ENCODE measurements at regions not wholly inside any gene's neighbourhood (a gene's known extent, or its start where the extent isn't known, plus 50 kb on each side); places are given as distances from the start of the nearest gene placed in this dataset.
"Not testable (repeated sequence)": the region's sequence is repeated elsewhere in the genome, so short reads cannot be mapped to it uniquely, and the experiment has no call there.

DNA sequence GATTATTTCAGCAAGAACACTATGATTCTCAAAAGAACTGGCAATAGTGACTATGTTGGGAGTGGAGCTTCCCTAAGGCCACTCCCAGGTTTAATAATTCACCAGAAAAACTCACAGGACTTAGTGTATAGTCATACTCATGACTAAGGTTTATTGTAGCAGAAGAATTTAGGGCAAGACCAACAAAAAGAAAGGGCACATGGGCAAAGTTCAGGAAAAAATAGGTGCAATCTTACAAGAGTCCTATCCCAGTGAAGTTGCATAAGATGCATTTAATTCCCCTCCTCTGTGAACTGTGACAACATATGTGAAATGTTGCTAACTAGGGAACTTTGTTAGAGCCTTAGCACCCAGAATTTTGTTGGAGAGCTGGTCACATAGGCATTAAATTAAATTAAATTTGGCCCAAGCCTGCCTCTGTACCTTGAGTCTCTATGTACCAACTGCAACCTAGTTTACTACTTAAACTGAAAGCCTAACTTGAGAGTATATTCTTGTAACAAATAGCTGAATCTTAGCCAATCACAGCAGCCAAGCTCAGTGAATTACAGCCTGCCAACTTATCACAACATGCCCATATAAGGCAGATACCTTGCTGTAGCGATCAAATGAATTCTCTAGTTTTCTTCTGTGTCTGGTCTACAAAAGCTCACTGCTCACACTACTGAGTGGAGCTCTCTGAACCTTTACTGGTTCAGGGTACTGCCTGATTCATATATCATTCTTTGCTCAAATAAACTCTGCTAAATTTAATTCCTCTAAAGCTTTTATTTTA is 386.2 kb upstream of the ARHGEF26 start:
- DNase-seq (ENCODE audit: low spot score) (no peak), FAIRE-seq (no peak)

DNA sequence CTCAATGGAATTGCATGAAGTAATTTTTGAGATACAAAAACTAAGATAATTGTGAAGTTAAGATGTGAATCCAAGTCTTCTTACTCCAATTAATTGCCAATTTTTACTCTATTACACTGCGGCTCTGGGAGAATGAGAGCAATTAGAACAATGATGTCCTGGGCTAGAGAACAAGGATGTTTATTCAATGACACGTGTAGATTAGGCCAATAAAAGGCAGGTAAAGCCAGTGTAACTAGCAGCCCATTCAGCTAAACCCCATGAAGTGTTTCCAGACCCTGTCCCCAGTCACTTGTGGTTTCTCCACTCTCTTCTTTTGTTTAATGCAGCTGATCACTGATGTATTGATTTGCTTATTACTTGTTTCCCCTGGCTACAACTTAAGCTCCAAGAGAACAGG is 381.1 kb upstream of the ARHGEF26 start:
- DNase-seq (ENCODE audit: low spot score) (no peak), FAIRE-seq (no peak)

DNA sequence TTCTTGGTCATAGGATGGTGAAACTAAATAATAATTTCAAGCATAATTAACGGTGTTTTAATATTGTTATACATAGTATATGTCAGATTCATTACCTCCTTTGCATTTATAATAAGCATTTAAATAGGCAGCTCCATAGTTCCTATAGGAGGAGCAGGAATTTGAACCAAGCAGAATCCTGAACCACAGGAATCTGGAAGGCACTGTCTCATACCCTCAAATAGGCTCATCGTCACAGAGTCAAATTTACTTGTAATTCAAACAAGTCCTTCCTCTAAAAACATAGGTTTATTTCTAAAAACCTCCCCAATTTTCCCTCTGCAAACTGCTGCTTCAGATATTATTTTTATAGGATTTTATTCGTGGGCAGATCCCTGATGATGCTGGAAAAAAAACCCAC is 376.3 kb upstream of the ARHGEF26 start:
- no peak for FAIRE-seq
- no peak for DNase-seq (ENCODE audit: low spot score)

DNA sequence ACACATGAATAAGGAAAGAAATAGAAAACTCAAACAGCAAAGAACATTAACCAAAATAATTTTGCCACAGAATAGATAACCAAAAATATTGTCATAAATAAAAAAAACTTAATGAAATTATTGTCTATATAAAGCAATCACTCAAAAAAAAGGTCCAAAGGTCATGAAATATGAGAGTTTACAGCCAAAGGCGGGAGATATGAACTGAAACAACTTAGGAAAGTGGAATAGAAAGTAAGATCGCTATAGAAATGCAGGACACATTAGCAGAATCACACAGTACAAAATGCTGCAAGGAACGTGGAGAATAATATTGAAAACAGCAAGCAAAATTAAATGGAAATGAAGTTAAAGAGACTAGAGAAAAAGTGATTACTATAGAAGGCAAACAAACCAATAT is 375.0 kb upstream of the ARHGEF26 start:
- DNase-seq (ENCODE audit: low spot score): no peak
- FAIRE-seq: no peak

DNA sequence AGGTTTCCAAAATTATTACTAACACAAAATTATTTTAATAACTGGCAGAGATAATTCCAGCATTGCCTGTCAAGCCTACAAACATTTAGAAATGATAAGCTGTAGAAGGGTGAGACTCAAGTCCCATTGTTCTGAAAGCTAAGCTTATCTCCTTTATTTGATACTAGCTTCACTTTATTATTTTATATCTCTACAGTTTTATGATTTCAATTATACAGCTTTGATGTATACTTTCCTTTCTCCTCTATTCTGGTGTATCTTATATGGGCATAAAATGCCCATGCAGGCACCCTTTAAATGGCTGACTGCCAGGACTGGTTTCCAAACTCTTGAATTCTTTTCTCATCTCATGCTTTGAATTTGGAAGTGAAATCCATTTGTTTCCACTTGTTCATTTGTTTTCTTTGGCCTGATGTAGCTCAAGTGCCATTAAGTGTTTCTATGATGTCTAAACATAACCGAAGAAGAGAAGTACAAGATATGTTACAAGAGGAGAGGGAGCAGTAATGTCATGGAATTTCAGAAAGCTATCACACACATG is 372.1 kb upstream of the ARHGEF26 start:
- DNase-seq (ENCODE audit: low spot score) (no peak), FAIRE-seq (no peak)

DNA sequence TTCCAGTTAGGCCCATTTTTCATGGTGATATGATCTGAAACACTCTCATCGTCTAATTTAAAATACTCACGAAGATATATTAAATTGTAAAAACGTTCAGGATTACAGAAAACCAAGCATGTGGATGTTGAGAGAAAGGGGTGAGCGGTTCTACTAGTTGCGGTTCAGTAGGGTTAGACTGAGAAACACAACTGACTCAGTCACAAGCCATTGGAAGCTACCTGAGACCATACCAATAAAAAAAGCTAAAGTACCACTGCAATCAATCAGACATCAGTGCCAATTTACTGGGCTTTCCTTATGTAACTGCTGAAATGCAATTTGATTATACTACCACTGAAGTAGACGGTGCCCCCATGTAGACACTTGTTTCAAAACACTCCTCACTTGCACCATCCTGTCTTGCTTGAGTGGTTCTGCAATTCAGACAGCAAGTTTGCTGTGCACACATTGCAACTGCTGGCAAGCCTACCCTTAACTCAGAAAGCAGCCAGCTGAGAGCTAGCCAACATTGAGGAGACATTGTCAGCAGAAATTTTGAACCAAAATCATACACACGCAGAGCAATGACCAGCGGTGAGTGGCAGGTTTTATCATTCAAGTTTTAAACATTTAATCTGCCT is 368.7 kb upstream of the ARHGEF26 start:
- DNase-seq (ENCODE audit: low spot score) (no peak), FAIRE-seq (no peak)

DNA sequence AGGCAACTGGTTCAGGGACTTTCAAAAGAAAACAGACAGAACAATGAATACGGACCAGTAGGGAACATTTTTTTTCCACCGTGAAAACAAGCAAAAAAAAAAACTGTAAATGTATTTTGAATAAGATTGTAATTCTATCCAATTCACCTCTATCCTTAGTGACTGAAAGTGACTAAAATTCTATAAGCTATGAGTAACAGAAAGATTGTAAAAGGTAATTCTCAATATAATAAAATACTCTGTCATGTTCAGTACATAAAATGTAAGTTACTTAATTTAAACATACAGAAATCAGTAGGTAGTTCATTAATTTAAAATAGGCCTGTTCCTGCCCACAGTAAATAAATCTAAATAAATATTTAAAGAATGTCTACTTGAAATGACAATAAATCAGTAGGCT is 368.2 kb upstream of the ARHGEF26 start:
- FAIRE-seq (no peak), DNase-seq (ENCODE audit: low spot score) (no peak)

DNA sequence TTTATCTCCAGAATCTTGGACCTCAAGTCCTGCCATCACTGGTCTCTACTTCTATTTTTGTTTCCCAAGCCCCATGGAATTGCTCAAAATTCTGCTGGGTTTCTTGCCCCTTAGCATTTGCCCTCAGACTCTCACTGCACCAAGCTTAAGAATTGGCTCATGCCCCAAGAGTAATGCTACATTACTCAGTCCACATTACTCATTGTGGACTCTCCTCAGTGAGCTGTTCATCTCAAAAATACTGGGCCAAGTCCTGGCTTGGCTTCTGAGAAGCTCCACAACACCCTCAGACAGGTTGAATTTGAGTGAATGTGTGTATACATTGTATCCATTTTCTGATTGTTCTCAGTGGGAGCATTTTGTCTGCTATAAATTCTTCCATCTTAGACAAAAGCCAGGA is 364.4 kb upstream of the ARHGEF26 start:
- DNase-seq (ENCODE audit: low spot score) (no peak), FAIRE-seq (no peak)

DNA sequence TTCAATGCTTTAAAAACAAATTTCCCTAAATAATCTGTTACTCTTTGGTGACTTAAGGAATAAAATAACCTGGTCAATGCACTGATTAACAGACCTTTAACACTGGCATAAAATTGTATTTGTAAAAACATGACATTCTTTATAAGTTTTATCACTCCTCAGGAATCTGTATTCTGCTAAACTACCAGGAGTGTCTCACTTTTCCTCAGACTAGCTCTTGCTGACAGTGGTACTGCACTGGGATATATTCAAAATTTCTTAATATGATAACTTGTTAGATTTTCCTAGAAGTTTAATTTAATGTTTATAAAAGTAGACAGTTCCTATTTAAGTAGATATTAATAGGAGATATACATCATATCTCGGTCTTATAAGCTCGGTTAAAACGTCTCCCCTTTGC is 363.4 kb upstream of the ARHGEF26 start:
- no peak for FAIRE-seq
- no peak for DNase-seq (ENCODE audit: low spot score)

DNA sequence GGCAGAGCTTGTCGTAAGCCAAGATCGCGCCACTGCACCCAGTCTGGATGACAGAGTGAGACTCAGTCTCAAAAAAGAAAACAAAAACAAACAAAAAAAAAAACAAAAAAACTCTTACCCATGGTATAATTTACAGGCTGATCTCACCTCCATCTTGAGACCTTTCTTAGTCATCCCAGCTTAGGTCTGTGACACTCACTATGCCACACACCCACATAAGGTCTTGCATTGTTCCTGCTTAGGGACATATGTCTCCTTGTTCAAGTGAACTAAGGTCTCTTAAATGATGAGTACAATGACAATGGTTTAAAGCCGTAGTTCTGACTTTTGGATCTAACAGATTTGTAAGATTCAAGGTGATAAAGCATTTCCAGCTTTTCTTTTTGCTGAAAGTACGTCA is 360.2 kb upstream of the ARHGEF26 start:
- FAIRE-seq: no peak

DNA sequence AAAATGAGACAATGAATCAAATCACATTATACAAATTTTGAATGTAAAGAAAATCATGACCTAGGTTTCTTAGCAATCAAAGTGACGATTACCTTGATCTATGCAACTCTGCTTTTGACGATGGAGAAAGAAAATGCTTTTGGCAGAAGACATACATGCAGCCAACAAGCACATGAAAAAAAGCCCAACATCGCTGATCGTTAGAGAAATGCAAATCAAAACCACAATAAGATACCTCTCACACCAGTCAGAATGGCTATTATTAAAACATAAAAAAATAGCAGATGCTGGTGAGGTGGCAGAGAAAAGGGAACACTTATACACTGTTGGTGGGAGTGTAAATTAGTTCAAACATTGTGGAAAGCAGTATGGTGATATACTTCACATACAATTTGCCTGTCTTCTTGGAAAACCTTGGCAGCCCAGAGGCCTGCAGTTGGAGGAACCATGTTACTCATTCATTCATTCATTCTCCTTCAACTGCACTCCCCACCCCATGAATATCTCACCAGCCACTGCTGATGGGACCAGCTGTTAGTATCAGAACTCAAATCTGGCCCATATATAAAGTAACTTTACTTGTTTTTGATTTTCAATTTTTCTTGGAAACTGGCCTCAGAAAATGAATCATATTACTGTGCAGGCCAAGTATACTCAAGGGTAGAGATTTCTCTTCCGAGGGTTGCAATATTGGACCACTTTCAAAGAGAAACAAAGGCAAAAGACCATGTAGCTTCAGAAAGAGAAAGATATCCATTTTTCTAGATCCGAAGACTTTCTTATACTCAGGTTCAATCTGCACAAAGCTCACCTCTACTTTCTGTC is 358.6 kb upstream of the ARHGEF26 start:
- DNase-seq (ENCODE audit: low spot score): no peak
- FAIRE-seq: no peak

More for the DNA sequence above, 360.2 kb upstream of the ARHGEF26 start:
- DNase-seq (ENCODE audit: low spot score): no peak

DNA sequence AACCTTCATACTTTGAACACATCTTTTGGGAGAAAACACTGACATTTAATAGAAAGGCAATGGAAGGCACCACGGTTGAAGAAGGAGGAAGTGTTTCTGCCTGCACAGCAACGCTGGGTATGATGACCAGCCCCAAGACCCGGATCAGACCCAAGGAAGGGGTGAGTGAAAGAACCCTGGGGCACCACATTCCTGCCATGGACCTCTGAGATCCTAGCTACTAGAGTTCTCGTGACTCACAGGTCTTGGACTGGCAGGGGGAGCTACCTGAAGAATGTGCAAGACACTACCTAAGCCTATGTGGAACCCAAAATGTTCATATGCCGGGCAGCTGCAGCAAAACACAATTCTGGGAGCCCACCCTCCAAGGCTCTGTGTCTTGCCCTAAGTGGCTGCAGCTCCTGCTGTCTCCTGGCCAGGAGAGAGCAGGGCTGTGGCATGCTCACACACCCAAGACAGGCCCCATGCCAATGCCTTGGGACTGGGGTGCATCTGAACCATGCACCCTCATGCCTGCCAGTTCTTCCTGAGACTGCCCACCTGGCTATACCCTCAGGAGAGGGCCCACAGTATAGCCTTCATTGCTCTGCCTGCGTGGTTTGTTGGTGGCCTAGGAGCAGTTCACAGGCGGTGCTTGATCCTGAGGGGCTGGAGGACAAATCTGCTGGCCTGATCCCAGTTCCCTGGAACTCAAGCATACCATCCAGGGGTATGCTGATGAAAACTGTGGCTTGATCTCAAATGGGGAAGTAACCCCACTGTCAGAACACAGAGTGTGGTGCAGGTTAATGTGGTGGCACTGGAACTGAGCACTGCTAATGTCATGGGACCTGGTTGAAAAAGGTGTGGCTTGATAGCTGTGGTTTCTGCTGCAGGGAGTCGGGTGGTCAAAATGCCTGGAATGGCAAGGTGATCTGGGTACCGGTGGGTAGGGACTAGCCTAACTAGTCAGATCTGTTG is 353.3 kb upstream of the ARHGEF26 start:
- DNase-seq (ENCODE audit: low spot score) (no peak), FAIRE-seq (no peak)

DNA sequence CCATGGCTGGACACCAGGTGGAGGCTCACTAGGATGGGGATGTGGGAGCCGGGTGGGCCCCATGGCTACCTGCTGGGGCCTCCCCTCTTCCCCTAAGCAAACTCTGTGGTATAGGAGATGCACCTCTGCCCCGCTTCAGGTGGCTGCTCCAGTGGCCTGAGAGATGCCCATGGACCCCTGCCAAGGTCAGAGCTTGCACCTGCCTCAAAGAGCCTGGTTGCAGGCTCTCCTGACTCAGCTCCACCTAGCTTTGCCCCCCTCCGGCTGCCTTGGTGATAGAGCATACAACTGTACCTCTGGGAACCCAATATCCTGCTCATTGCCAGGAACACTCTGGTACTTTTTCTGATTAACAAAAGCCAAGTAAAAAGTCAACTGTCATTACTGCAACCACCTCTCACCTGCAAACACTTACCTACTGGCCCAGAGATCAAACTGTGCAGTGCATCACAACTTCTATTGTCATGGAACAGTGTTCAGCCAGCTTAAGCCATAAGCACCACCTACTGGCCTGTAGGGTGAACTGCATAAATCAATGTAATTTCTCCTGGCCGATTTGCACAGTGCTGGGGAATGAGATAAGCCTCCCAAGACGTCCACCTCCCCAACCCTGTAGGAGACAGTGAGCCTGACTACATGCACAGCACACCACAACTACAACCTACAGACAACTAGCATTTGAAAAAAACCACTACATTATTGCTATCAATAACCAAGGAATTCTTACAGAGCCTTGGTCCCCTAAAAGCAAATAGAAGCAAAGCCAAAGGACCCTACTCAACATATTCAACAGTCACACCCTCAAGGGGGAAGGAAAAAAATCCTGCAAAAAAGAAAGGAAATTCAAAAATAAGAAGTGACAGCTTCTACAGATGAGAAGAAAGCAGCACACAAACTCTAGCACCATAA is 352.4 kb upstream of the ARHGEF26 start:
- peak; percentile 32 for DNase-seq (ENCODE audit: low spot score)

DNA sequence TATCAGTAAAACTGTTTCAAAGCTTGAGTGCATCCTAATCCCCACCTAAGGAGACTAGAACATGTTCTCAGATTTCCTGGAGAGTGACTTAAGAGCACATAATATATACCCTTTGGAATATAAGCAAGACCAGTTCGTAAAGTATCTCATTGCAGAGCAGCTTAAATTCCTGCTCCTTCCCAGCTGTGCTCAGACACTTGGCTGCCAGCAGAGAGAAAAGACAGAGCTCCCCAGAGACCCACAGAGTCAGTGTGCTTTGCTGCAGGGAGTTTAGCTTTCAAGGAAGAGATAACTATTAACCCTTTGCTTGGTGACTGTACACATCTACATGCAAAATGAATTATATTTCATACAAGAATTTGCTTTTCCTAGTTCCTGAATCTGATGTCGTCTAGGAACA is 338.1 kb upstream of the ARHGEF26 start:
- DNase-seq (ENCODE audit: low spot score) (no peak), FAIRE-seq (no peak)

More for the DNA sequence above, 352.4 kb upstream of the ARHGEF26 start:
- no peak for FAIRE-seq

DNA sequence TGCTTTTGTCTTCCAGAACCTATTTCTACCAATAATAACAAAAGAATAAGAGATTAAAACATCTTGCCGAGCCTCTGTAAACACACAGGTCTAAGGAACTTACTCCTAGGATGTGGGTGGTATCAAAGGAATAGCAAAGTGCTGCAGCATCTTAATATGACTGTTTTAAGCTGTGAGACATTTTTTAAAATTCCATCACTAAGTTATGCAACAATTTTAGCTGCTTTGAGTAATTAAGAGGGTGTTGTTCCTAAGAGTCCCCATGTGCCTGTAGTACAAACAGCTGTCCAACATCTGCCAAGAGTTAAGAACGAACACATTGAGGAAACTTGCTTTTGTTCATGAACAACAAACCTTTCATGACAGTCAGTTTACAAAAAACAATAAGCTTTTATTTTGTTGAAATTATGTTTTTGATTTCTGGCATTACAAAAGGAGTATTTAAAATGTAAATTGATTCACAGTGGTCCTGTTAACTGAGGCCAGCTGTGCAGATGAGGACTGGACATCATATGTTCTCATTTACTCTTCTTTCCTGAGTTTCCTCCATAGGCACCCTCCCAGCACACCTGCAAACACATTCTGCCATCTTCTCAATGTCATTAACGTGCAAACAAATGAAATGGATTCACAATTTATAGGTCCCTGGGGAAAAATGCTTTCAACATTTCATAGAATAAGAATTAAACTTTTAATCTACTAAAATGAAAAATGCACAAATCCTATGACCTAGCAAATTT is 337.3 kb upstream of the ARHGEF26 start:
- FAIRE-seq: no peak
- no peak for DNase-seq (ENCODE audit: low spot score)

DNA sequence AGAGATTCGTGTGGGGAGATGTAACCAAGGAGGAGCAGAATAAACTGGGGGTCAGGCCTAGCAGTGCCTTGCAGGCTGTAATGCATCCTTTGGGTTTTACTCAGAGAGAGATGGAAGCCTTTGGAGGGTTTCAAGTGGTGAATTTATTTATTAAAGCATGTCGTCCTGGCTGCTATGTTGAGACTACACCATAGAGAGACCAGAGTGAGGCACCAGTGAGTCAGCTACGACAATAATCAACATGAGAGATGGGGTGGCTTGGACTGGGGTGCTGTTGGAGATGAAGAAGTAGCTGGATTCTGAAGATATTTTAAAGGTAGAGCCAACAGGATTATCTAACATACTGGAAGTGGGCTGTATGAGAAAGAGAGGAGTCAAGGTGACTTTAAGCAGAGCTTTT is 335.3 kb upstream of the ARHGEF26 start:
- FAIRE-seq (no peak), DNase-seq (ENCODE audit: low spot score) (no peak)

DNA sequence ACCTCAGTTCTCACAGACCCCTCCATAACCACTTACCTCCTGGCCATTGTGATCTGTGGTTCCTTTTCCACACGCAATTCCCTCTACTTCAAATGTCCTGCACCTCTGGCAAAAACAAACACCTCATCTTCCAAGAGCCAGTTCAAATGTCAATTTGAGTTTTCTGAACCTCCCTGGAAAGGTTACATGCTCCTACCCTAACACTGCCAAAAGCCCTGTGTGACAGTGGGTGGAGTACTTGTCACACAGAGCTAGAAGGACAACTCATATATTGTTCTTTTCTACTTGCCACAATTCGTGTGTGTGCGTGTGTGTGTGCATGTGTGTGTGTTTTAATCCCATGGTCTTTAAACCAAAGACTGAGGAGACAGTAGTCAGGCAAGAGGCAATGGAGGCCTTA is 331.8 kb upstream of the ARHGEF26 start:
- FAIRE-seq (no peak), DNase-seq (ENCODE audit: low spot score) (no peak)

DNA sequence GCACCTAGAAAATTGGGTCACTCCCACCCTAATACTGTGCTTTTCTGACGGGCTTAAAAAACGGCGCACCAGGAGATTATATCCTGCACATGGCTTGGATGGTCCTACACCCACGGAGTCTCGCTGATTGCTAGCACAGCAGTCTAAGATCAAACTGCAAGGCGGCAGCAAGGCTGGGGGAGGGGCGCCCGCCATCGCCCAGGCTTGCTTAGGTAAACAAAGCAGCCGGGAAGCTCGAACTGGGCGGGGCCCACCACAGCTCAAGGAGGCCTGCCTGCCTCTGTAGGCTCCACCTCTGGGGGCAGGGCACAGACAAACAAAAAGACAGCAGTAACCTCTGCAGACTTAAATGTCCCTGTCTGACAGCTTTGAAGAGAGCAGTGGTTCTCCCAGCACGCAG is 324.1 kb upstream of the ARHGEF26 start:
- not testable (repeated sequence) for FAIRE-seq; DNase-seq (ENCODE audit: low spot score)

DNA sequence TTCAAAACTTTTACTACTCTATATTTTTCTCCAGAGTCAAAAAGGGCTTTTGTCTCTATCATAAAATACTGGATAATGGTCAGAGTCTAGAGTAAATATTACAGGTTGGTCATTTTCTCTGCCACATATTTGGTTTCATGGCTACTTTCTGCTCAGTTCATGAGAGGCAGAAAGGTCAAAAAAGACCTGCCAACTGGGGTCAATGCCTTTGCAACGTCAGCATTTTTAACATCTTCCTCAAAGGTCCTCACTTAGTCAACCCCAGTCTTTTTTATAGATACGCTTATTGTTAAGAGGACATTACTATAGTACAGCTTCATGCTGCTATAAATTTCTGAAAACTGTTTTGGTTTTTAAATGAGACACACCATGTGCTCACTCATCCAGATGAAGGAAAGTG is 312.1 kb upstream of the ARHGEF26 start:
- FAIRE-seq (no peak), DNase-seq (ENCODE audit: low spot score) (no peak)

Measured in urothelium cell line (cell line).